HG03457 (cell line): ENCODE measurements at regions not wholly inside any gene's neighbourhood (a gene's known extent, or its start where the extent isn't known, plus 50 kb on each side); places are given as distances from the start of the nearest gene placed in this dataset.

Source experiments
- ATAC-seq: cut with Tn5 transposase; IDR thresholded peaks from one replicate; pipeline ENCODE4 v1.9.1; 2021; ENCODE audit warnings: moderate number of reproducible peaks; ENCODE audit not compliant: unreplicated experiment

- ATAC-seq = no peak
These were observed 2266.9 kb downstream of the PCDH7 start for GRCh38 chr4:32987111-32987510.

- no peak for ATAC-seq
These were observed 2268.1 kb downstream of the PCDH7 start for GRCh38 chr4:32988165-32988811.

- ATAC-seq = no peak
These were observed 2271.5 kb downstream of the PCDH7 start for GRCh38 chr4:32991663-32992062.

- no peak for ATAC-seq
These were observed 2275.1 kb downstream of the PCDH7 start for GRCh38 chr4:32994981-32995881.

- no peak for ATAC-seq
These were observed 2293.1 kb downstream of the PCDH7 start for GRCh38 chr4:33013282-33013681.

GRCh38 chr4:33025236-33025635, 2305.1 kb downstream of the PCDH7 start:
- no peak for ATAC-seq

- ATAC-seq = no peak
These were observed 2309.8 kb downstream of the PCDH7 start for GRCh38 chr4:33029976-33030375.

GRCh38 chr4:33031328-33031727, 2311.2 kb downstream of the PCDH7 start:
- ATAC-seq = no peak

- ATAC-seq = no peak
These were observed 2317.3 kb downstream of the PCDH7 start for GRCh38 chr4:33037464-33037863.

GRCh38 chr4:33045334-33045733, 2325.2 kb downstream of the PCDH7 start:
- no peak for ATAC-seq

GRCh38 chr4:33052241-33052640, 2332.1 kb downstream of the PCDH7 start:
- ATAC-seq = no peak

- no peak for ATAC-seq
These were observed 2334.0 kb downstream of the PCDH7 start for GRCh38 chr4:33054161-33054560.

- ATAC-seq = no peak
These were observed 2334.6 kb downstream of the PCDH7 start for GRCh38 chr4:33054656-33055196.

- no peak for ATAC-seq
These were observed 2337.6 kb downstream of the PCDH7 start for GRCh38 chr4:33057736-33058135.

- no peak for ATAC-seq
These were observed 2338.8 kb downstream of the PCDH7 start for GRCh38 chr4:33058998-33059397.

- peak; percentile 71 for ATAC-seq
These were observed 2340.7 kb downstream of the PCDH7 start for GRCh38 chr4:33060674-33061542.

GRCh38 chr4:33061727-33062126, 2341.6 kb downstream of the PCDH7 start:
- ATAC-seq = no peak

GRCh38 chr4:33062155-33062806, 2342.1 kb downstream of the PCDH7 start:
- no peak for ATAC-seq

- no peak for ATAC-seq
These were observed 2343.1 kb downstream of the PCDH7 start for GRCh38 chr4:33063241-33063640.

- no peak for ATAC-seq
These were observed 2344.1 kb downstream of the PCDH7 start for GRCh38 chr4:33064238-33064637.

GRCh38 chr4:33065749-33066148, 2345.6 kb downstream of the PCDH7 start:
- no peak for ATAC-seq
